IPS DF 19.7 (cell line): ENCODE measurements at regions not wholly inside any gene's neighbourhood (a gene's known extent, or its start where the extent isn't known, plus 50 kb on each side); places are given as distances from the start of the nearest gene placed in this dataset.

ENCODE experiments used
- DNase-seq: peaks from one replicate; pipeline ENCODE4 v3.0.0-alpha.2; 2013; ENCODE audit warnings: low read depth, low spot score

DNA sequence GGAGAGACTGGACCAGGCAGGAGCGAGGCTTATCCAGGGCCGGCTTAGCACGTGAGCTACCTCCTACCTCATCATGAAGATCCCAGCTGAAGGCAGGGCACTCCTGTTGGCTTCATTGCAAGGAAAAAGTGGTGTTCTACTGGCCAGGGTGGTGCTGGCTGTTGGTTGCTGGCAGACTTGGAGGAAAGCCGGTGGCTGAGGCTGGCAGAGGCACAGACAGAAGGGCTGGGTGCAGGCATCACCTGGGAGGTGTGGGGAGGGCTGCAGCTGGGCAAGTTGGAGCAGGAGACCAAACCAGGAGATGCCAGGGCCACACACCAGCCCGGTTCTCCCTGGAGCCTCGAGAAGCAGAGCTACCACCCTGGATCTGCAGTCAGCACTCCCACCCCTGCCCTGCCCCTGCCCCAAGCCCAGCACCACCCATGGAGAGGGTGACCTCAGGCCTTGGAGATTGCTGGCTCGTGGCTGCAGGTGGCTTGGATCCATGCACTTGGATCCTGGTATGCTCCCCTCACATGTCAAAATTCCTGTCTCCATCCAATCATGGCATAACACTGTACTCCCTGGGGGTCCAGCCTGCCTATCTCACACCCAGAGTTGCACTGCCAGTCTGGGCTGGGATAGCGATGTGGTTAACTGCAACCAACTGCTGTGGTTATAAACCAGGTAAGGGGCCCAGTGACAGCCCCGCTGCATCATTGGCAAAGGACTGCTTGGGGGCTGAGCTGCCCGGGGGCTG lies 49.7 kb downstream of the GLI2 start:
- DNase-seq = no peak

DNA sequence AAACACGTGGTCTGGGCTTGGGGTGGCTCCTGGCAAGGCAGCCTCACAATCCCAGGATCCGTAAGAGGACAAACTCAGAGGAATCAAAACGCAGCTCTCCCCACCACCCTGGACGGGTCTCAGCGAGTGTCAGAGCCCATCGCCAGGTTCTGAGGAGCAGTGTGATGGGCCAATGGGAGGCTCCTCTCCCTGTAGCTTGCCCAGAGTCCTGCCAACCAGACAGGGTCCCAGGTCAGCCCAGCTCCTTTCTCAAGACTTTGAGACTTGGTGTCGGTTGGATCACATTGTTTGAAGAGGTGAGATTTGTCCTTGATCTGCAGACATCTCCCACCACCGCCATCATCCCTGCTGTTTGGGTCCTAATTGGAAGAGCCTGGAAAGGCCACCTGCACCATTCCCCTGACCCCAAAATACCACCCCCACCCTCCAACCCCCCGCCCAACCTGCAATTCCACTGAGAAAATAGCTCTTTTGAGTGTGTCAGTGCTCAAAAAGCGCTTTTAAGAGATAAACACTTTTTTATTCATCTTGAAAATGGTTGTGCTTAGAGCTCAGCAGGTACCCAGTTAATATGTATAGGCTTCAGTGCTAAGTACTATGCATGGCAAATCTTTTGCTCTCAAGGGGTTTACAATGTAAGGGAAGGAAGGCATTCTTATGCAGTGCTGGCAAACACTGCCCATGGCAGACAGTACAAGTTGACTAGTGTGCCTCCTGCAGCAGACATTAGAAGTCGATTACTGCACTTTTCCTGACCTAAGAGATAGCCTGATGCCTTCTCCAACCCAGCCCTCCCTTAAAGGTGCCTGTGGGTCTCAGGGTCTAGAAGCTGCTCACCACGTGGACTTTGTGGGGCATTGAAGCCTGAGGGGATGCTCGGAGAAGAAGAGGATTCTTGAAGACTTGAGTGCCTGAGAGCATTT lies 50.6 kb downstream of the GLI2 start:
- peak; percentile 94 for DNase-seq

- no peak for DNase-seq
Measured at GRCh38 chr2:120787111-120787821, 51.6 kb downstream of the GLI2 start.

- DNase-seq = no peak
Measured at GRCh38 chr2:120787822-120788700, 52.4 kb downstream of the GLI2 start.

DNA sequence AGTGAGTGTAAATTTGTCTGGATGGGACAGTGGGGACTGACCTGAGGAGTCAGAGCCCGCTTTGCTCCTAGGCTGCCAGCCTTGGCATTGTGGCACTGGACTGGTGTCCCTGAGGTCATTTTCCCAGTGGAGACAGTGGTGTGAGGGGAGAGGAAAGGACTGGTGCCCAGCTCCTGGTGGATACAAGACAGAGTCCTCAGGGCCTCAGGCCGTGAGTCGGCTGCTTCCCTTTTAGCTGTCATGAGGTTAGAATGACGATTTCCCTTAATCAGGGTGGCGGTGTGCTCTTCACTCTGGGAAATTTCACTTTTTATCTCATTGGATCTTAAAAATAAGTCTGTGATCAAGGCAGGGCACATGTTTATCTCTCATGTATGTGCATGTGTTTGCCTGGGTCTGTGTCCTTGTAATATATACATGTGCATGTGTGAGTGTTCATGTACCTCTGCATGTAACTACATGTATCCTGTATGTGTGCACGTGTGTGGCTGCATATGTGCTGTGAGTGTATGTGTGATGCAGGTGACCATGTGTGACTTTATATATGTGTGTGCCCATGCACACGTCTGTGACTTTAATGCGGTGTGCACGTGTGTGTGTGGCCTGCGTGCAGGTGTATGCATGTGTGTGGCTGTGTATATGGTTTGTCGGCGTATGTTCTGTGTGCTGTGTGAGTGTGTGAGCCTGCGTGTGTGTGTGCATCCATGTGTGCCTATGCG lies 55.7 kb downstream of the GLI2 start:
- no peak for DNase-seq

- DNase-seq = no peak
Measured at GRCh38 chr2:120791962-120792297, 56.3 kb downstream of the GLI2 start.

DNA sequence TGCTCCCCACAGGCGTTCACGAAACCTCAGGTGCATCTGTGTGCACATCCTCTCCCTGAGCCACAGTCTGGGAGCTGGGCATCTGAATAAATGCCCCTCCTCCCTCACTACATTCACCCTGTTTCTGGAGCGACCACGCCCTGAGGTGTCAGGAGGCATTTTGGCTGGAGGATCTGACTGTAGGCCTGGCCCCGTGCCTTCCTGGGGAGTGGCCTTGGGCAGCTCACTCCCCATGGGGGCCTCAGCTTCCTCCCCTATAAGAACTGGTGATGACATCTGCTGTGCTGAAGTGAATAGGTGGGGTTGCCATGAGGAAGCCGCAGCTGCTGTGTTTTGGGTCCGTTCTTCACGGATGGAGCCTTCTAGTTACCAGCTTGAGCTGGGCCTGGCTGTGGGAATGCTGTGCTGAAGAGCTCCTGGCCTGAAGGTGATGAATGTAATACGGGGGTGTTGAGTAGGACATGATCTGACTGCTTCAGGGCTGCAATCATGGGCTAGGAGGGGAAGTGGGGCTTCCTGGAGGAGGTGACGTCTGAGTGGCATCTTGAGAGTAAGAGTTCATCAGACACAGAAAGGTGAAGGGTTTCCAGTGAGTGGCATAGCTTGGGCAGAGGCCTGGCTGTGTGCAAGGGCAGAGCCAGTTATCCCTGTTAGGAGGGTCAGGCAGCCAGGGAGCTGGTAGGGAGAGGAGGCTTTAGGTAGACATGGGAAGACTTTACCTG lies 58.2 kb downstream of the GLI2 start:
- DNase-seq = no peak

DNA sequence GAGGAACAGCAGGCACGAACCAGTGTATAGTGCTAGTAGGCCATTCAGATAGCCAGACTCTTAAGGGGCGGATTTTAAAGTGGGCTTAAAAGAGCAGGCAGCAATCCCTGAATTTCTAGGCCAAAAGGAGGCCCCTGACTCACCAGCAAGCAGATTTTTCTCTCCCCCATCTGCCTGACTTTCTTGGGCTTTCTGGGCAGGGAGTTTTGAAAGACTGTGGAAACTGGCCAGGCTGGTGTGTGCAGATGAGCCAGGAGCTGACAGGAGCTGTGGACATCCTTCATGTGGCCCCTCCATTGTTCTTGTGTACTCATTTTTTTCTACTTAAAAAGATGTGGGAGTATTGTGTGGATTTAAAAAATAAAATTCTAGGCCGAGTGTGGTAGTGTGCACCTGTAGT lies 59.0 kb downstream of the GLI2 start:
- DNase-seq = no peak

DNA sequence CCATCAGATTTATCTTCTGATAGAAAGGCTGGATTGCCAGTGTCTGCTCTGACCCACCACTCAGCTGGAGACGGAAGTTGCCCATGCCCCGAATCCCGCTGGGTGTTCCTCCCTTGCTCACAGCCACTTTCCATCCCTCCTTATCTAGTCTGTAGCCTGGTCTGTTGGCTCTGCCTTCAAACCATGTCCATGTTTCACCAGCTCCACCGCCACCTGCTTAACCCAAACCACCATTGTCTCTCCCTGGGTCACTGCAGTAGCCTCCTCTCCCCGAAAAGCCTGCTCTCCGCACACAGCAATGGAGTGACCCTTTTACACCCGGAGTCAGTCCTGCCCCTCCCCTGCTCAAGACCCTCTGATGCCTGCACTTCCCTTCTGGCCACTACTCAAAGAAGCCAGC lies 60.4 kb downstream of the GLI2 start:
- no peak for DNase-seq

DNA sequence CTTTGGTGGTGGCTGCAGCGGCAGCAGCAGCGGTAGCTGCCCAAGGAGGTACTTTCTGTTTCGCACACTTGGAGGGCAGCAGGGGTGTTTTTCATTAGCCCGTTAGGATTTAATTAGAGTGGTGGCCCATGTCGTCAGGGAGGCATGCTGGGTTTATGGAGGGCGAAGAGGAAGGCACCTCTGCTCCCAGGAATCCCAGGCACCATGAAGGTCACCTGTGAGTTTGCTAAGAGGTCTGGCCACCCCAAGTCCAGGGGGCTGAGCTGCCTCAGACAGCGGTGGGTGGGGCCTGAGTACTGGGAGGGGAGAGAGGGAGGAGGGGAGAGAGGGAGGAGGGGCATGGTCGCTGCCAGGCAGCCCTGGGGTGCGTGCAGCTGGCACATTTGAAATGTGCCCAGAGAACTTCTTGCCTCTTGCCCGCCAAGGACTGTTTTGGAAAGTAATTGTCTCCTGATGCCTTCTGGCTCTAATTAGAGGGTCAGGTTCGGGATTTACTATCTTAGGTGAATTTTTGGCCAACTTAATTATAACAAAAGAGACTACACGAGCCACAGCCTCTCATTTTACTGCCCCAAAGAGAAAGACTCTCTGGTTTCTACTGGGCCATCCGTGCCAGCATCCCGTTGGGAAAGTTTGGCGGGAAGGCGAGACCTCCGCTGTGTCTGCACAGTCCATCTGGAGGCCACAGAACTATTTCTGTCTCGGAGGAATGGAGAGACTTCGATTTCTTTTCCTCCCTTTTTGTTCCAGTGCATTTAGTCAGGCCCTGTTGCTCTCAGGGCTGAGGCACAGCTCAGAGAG lies 62.0 kb downstream of the GLI2 start:
- DNase-seq = no peak

- no peak for DNase-seq
Measured at GRCh38 chr2:120798567-120799247, 63.0 kb downstream of the GLI2 start.

GRCh38 chr2:120802158-120802557 lies 66.5 kb downstream of the GLI2 start:
- DNase-seq = no peak

GRCh38 chr2:120802867-120803484 lies 67.3 kb downstream of the GLI2 start:
- DNase-seq = no peak

GRCh38 chr2:120803764-120804335 lies 68.2 kb downstream of the GLI2 start:
- no peak for DNase-seq

DNA sequence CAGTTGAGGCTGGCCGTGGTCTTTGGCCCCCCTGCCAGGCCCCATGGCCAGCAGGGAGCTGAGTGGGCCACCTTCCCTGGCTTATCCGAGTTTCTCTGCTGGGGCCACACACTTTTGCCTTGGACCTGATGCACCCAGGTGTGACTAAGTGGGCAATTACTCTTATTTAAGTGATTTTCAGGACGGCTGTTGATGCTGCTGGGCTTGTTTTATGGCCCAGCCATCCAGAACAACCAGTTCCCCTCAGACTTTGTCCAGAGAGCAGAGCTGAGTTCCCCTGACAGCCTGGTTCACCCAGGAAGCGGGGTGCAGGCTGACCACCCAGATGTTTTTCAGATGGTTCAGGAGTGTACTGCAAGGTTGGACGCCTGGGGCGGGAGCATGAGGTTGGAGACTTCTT lies 68.8 kb downstream of the GLI2 start:
- no peak for DNase-seq

DNA sequence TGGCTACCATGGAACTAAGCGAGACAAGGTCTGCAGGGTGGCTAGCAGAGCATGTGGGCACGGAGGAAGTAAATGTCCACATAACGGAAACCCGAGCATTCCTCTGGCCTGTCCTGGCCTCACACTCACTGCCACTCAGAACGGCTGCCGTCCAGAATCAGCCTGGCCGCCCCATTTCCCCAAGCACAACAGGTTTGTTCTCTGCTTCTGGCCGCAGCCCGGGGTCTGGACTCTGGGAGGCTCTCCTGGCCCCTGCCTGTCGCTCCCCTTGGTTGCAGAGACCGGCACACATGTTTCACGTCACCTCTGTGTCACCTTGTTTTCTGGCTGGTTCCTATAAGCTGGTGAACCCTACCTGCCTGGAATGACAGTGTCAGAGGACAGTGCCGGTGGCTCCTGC lies 69.3 kb downstream of the GLI2 start:
- no peak for DNase-seq

DNA sequence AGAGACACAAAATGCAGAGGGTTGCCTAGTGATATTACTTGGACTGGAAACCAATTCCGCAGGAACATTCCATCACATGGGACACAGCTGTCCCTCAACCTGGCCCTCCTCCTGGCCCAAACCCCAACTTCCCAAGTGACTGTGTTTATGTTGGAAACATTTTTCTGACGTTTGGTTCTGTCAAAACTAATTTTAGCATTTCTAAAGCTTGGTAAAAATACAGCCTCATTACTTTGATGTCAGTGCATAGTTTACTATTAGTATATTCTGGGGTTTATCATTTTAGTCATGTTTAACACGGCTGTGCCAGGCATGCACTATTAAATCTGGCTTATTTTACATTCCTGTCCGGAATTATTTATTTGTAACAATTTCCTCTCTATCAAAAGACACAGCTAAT lies 69.9 kb downstream of the GLI2 start:
- DNase-seq = no peak

DNA sequence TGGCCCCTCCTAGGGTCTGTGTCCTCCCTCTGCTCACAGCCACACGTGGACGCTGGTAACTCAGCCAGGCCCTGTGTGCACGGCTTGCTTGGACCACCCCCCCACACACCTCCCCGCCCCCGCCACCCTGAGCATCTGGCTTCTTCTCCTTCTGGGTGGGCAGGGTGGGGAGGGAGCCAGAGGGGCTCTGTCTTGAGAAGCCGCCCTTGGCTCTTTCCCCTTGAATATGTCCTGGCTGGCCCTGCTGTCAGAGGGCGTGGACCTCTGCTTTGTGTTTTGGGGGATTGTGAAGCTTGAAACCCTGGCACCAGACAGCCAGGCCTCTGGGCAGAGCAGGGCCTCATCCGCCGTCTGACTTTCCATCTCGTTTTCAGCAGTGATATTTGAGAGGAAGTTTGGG lies 72.1 kb downstream of the GLI2 start:
- DNase-seq = no peak
